ENCODE measurements at regions not wholly inside any gene's neighbourhood (a gene's known extent, or its start where the extent isn't known, plus 50 kb on each side); places are given as distances from the start of the nearest gene placed in this dataset.

- Mint-ChIP-seq H3K4me1 (ENCODE audit: low read depth) (no peaks in the 10 kb centered on the region), H3K4me3 (ENCODE audit: low read depth) (no peak overlapping the region), H3K27me3 (no peaks in the 10 kb centered on the region), H3K36me3 (ENCODE audit: insufficient read depth) (peaks cover 2% of the 10 kb centered on the region), H3K9me3 (ENCODE audit: low read depth) (peaks cover 4% of the 10 kb centered on the region), H3K27ac (no peak overlapping the region)
- DNase-seq (ENCODE audit: low spot score, unreplicated experiment), result no peak
- no peak for TF ChIP-seq CTCF (IDR thresholded peaks at IDR 0.05; ENCODE audit: unreplicated experiment)
These were observed 299.2 kb upstream of the RBMS1 start for GRCh38 chr2:160792837-160793236.

GRCh38 chr2:160794926-160795325 is 301.3 kb upstream of the RBMS1 start:
- H3K4me1 Mint-ChIP-seq (ENCODE audit: low read depth), result no peaks in the 10 kb centered on the region
- DNase-seq (ENCODE audit: low spot score, unreplicated experiment), result no peak
- no peak overlapping the region for H3K4me3 Mint-ChIP-seq (ENCODE audit: low read depth)
- no peaks in the 10 kb centered on the region for H3K27me3 Mint-ChIP-seq
- H3K36me3 Mint-ChIP-seq (ENCODE audit: insufficient read depth), result peaks cover 2% of the 10 kb centered on the region
- H3K9me3 Mint-ChIP-seq (ENCODE audit: low read depth), result peaks cover 9% of the 10 kb centered on the region
- no peak for TF ChIP-seq CTCF (IDR thresholded peaks at IDR 0.05; ENCODE audit: unreplicated experiment)
- no peak overlapping the region for H3K27ac Mint-ChIP-seq

GRCh38 chr2:160803881-160804280 is 310.3 kb upstream of the RBMS1 start:
- Mint-ChIP-seq H3K36me3 (ENCODE audit: insufficient read depth) (no peaks in the 10 kb centered on the region), H3K4me3 (ENCODE audit: low read depth) (no peak overlapping the region), H3K27ac (no peak overlapping the region), H3K27me3 (no peaks in the 10 kb centered on the region), H3K9me3 (ENCODE audit: low read depth) (peaks cover 15% of the 10 kb centered on the region), H3K4me1 (ENCODE audit: low read depth) (no peaks in the 10 kb centered on the region)
- no peak for TF ChIP-seq CTCF (IDR thresholded peaks at IDR 0.05; ENCODE audit: unreplicated experiment)
- DNase-seq (ENCODE audit: low spot score, unreplicated experiment), result no peak

- Mint-ChIP-seq H3K27me3 (no peaks in the 10 kb centered on the region), H3K9me3 (ENCODE audit: low read depth) (peaks cover 11% of the 10 kb centered on the region), H3K36me3 (ENCODE audit: insufficient read depth) (no peaks in the 10 kb centered on the region), H3K4me1 (ENCODE audit: low read depth) (no peaks in the 10 kb centered on the region), H3K27ac (no peak overlapping the region), H3K4me3 (ENCODE audit: low read depth) (no peak overlapping the region)
- DNase-seq (ENCODE audit: low spot score, unreplicated experiment), result no peak
- TF ChIP-seq CTCF (IDR thresholded peaks at IDR 0.05; ENCODE audit: unreplicated experiment), result no peak
These were observed 316.8 kb upstream of the RBMS1 start for GRCh38 chr2:160810406-160810805.

- TF ChIP-seq CTCF (IDR thresholded peaks at IDR 0.05; ENCODE audit: unreplicated experiment), result no peak
- Mint-ChIP-seq H3K4me1 (ENCODE audit: low read depth) (no peaks in the 10 kb centered on the region), H3K36me3 (ENCODE audit: insufficient read depth) (no peaks in the 10 kb centered on the region), H3K27ac (no peak overlapping the region), H3K27me3 (no peaks in the 10 kb centered on the region), H3K9me3 (ENCODE audit: low read depth) (no peaks in the 10 kb centered on the region), H3K4me3 (ENCODE audit: low read depth) (no peak overlapping the region)
- DNase-seq (ENCODE audit: low spot score, unreplicated experiment), result no peak
These were observed 319.4 kb upstream of the RBMS1 start for GRCh38 chr2:160812830-160813505.
